ENCODE measurements at regions not wholly inside any gene's neighbourhood (a gene's known extent, or its start where the extent isn't known, plus 50 kb on each side); places are given as distances from the start of the nearest gene placed in this dataset.

DNA sequence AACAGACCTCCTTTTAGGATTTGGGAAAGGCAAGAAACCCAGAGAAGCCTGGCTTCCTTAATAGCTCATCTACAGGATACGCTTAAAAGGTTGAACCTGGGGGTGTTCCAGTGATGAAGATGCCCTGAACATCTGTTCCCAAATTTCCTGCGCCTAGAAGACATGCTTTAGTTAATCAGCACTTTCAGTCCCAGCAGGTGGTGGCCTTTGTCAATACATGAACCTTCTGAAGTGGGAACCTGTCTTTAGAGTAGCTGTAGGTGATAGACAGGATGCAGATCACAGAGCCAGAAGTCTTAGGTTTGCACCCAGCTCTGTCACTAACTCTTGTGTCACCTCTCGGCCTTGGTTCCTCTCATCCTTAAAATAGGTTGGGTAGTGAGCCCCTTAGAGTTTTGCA is 149.7 kb upstream of the SYNPR start:
- TF ChIP-seq, protein P1, sequence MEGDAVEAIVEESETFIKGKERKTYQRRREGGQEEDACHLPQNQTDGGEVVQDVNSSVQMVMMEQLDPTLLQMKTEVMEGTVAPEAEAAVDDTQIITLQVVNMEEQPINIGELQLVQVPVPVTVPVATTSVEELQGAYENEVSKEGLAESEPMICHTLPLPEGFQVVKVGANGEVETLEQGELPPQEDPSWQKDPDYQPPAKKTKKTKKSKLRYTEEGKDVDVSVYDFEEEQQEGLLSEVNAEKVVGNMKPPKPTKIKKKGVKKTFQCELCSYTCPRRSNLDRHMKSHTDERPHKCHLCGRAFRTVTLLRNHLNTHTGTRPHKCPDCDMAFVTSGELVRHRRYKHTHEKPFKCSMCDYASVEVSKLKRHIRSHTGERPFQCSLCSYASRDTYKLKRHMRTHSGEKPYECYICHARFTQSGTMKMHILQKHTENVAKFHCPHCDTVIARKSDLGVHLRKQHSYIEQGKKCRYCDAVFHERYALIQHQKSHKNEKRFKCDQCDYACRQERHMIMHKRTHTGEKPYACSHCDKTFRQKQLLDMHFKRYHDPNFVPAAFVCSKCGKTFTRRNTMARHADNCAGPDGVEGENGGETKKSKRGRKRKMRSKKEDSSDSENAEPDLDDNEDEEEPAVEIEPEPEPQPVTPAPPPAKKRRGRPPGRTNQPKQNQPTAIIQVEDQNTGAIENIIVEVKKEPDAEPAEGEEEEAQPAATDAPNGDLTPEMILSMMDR (IDR thresholded peaks at IDR 0.05) = no peak
- no peak for TF ChIP-seq EP300 (IDR thresholded peaks at IDR 0.05)
- TF ChIP-seq POLR2A (IDR thresholded peaks at IDR 0.05) = no peak

All from sigmoid colon (tissue), 4 donors.